ENCODE measurements at regions not wholly inside any gene's neighbourhood (a gene's known extent, or its start where the extent isn't known, plus 50 kb on each side); places are given as distances from the start of the nearest gene placed in this dataset.

DNA sequence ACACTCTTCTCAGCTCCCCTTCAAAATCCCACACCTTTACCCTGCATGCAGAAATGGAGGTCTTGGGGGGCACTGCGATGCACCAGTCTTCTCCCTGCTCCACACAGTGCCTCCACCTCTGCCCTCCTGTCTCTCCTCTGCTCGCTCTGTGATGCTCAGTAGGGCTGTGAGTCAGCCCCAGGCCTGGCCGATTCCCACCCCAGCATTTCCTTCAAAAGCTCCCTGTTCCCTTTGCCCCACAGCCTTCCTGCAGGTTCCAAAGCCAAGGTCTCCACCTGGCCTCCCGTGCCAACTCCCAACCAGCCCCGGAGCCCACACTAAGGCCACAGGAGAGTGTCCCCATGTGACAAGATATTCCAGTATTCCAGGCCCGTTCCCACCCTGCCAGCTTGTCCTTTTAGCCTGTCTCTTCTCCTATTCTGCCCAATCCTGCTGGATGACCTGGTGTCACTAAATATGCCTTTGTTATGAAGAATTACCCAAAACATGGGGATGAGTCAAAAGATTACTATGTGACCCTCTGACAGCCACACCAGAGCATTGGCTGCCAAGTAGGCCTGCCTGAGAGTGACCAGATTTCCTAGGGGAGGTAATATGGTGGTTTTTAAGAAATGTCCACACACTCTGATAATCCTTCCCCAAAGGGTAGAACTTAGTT is 118.9 kb upstream of the NXT1 start:
- H3K79me2 ChIP-seq (replicated peaks; ENCODE audit: insufficient read depth), result no peaks in the 10 kb centered on the region
- H3K9me3 Mint-ChIP-seq, result no peaks in the 10 kb centered on the region; the same call in 2 of the 3 replicates
- H4K20me1 ChIP-seq (replicated peaks; ENCODE audit: insufficient read depth), result no peaks in the 10 kb centered on the region
- H3K4me1 ChIP-seq (ENCODE audit: insufficient read depth), result no peaks in the 10 kb centered on the region
- H3K27ac Mint-ChIP-seq, result no peak overlapping the region
- H3K9me2 ChIP-seq (ENCODE audit: insufficient read depth), result no peaks in the 10 kb centered on the region
- TF ChIP-seq NANOG (IDR thresholded peaks at IDR 0.05; ENCODE audit: borderline replicate concordance), result no peak
- TF ChIP-seq, protein P1, sequence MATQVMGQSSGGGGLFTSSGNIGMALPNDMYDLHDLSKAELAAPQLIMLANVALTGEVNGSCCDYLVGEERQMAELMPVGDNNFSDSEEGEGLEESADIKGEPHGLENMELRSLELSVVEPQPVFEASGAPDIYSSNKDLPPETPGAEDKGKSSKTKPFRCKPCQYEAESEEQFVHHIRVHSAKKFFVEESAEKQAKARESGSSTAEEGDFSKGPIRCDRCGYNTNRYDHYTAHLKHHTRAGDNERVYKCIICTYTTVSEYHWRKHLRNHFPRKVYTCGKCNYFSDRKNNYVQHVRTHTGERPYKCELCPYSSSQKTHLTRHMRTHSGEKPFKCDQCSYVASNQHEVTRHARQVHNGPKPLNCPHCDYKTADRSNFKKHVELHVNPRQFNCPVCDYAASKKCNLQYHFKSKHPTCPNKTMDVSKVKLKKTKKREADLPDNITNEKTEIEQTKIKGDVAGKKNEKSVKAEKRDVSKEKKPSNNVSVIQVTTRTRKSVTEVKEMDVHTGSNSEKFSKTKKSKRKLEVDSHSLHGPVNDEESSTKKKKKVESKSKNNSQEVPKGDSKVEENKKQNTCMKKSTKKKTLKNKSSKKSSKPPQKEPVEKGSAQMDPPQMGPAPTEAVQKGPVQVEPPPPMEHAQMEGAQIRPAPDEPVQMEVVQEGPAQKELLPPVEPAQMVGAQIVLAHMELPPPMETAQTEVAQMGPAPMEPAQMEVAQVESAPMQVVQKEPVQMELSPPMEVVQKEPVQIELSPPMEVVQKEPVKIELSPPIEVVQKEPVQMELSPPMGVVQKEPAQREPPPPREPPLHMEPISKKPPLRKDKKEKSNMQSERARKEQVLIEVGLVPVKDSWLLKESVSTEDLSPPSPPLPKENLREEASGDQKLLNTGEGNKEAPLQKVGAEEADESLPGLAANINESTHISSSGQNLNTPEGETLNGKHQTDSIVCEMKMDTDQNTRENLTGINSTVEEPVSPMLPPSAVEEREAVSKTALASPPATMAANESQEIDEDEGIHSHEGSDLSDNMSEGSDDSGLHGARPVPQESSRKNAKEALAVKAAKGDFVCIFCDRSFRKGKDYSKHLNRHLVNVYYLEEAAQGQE (IDR thresholded peaks at IDR 0.05; ENCODE audit: unreplicated experiment), result no peak
- TF ChIP-seq, protein P2, sequence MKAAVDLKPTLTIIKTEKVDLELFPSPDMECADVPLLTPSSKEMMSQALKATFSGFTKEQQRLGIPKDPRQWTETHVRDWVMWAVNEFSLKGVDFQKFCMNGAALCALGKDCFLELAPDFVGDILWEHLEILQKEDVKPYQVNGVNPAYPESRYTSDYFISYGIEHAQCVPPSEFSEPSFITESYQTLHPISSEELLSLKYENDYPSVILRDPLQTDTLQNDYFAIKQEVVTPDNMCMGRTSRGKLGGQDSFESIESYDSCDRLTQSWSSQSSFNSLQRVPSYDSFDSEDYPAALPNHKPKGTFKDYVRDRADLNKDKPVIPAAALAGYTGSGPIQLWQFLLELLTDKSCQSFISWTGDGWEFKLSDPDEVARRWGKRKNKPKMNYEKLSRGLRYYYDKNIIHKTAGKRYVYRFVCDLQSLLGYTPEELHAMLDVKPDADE (IDR thresholded peaks at IDR 0.05), result no peak
- TF ChIP-seq ZNF331 (CRISPR knock-in tag; IDR thresholded peaks at IDR 0.05; ENCODE audit: low read depth), result no peak
- no peak for TF ChIP-seq ZNF114 (CRISPR knock-in tag; IDR thresholded peaks at IDR 0.05)
- no peak for TF ChIP-seq STAT1 (IDR thresholded peaks at IDR 0.05; ENCODE audit: unreplicated experiment)
- TF ChIP-seq, protein P3, sequence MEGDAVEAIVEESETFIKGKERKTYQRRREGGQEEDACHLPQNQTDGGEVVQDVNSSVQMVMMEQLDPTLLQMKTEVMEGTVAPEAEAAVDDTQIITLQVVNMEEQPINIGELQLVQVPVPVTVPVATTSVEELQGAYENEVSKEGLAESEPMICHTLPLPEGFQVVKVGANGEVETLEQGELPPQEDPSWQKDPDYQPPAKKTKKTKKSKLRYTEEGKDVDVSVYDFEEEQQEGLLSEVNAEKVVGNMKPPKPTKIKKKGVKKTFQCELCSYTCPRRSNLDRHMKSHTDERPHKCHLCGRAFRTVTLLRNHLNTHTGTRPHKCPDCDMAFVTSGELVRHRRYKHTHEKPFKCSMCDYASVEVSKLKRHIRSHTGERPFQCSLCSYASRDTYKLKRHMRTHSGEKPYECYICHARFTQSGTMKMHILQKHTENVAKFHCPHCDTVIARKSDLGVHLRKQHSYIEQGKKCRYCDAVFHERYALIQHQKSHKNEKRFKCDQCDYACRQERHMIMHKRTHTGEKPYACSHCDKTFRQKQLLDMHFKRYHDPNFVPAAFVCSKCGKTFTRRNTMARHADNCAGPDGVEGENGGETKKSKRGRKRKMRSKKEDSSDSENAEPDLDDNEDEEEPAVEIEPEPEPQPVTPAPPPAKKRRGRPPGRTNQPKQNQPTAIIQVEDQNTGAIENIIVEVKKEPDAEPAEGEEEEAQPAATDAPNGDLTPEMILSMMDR (conservative IDR thresholded peaks at IDR 0.05; ENCODE audit: low read depth in 2 of 2), result no peak
- no peak for TF ChIP-seq POLR2AphosphoS5 (IDR thresholded peaks at IDR 0.05; ENCODE audit: low read depth)
- TF ChIP-seq, protein P4, sequence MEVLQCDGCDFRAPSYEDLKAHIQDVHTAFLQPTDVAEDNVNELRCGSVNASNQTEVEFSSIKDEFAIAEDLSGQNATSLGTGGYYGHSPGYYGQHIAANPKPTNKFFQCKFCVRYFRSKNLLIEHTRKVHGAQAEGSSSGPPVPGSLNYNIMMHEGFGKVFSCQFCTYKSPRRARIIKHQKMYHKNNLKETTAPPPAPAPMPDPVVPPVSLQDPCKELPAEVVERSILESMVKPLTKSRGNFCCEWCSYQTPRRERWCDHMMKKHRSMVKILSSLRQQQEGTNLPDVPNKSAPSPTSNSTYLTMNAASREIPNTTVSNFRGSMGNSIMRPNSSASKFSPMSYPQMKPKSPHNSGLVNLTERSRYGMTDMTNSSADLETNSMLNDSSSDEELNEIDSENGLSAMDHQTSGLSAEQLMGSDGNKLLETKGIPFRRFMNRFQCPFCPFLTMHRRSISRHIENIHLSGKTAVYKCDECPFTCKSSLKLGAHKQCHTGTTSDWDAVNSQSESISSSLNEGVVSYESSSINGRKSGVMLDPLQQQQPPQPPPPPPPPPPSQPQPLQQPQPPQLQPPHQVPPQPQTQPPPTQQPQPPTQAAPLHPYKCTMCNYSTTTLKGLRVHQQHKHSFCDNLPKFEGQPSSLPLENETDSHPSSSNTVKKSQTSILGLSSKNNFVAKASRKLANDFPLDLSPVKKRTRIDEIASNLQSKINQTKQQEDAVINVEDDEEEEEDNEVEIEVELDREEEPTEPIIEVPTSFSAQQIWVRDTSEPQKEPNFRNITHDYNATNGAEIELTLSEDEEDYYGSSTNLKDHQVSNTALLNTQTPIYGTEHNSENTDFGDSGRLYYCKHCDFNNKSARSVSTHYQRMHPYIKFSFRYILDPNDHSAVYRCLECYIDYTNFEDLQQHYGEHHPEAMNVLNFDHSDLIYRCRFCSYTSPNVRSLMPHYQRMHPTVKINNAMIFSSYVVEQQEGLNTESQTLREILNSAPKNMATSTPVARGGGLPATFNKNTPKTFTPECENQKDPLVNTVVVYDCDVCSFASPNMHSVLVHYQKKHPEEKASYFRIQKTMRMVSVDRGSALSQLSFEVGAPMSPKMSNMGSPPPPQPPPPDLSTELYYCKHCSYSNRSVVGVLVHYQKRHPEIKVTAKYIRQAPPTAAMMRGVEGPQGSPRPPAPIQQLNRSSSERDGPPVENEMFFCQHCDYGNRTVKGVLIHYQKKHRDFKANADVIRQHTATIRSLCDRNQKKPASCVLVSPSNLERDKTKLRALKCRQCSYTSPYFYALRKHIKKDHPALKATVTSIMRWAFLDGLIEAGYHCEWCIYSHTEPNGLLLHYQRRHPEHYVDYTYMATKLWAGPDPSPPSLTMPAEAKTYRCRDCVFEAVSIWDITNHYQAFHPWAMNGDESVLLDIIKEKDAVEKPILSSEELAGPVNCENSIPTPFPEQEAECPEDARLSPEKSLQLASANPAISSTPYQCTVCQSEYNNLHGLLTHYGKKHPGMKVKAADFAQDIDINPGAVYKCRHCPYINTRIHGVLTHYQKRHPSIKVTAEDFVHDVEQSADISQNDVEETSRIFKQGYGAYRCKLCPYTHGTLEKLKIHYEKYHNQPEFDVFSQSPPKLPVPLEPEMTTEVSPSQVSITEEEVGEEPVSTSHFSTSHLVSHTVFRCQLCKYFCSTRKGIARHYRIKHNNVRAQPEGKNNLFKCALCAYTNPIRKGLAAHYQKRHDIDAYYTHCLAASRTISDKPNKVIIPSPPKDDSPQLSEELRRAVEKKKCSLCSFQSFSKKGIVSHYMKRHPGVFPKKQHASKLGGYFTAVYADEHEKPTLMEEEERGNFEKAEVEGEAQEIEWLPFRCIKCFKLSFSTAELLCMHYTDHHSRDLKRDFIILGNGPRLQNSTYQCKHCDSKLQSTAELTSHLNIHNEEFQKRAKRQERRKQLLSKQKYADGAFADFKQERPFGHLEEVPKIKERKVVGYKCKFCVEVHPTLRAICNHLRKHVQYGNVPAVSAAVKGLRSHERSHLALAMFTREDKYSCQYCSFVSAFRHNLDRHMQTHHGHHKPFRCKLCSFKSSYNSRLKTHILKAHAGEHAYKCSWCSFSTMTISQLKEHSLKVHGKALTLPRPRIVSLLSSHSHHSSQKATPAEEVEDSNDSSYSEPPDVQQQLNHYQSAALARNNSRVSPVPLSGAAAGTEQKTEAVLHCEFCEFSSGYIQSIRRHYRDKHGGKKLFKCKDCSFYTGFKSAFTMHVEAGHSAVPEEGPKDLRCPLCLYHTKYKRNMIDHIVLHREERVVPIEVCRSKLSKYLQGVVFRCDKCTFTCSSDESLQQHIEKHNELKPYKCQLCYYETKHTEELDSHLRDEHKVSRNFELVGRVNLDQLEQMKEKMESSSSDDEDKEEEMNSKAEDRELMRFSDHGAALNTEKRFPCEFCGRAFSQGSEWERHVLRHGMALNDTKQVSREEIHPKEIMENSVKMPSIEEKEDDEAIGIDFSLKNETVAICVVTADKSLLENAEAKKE (CRISPR knock-in tag; IDR thresholded peaks at IDR 0.05), result no peak
- DNase-seq (ENCODE audit: low spot score) (no peak), ATAC-seq (no peak)
- H3K27me3 Mint-ChIP-seq (ENCODE audit: insufficient read depth, low read depth, poor library complexity), result peaks cover 3% of the 10 kb centered on the region
- no peak overlapping the region for H3K4me3 Mint-ChIP-seq
- no peaks in the 10 kb centered on the region for H3K36me3 Mint-ChIP-seq (ENCODE audit: low read depth)
- no peak overlapping the region for H3K4me2 ChIP-seq
- no peaks in the 10 kb centered on the region for H3F3A ChIP-seq (replicated peaks; ENCODE audit: low read depth)
- H3K27ac ChIP-seq (ENCODE audit: low read depth), result no peak overlapping the region
- H3K4me3 ChIP-seq, result no peak overlapping the region
- H3K36me3 ChIP-seq (ENCODE audit: insufficient read depth), result no peaks in the 10 kb centered on the region
- no peaks in the 10 kb centered on the region; the same call in 2 of the 3 replicates for H3K4me1 Mint-ChIP-seq
- H2AFZ ChIP-seq, result no peak overlapping the region
- no peaks in the 10 kb centered on the region for H3K27me3 ChIP-seq (ENCODE audit: insufficient read depth)
